ENCODE measurements at regions not wholly inside any gene's neighbourhood (a gene's known extent, or its start where the extent isn't known, plus 50 kb on each side); places are given as distances from the start of the nearest gene placed in this dataset.

- no peaks in the 10 kb centered on the region for H3K36me3 ChIP-seq
- peaks cover 0 to 4% (median 0%) of the 10 kb centered on the region in 3 donors for H3K4me1 ChIP-seq
- no peak overlapping the region for H3K27ac ChIP-seq
- intact Hi-C loops (cut with DNase I), result no loop called here
- whole genome bisulfite sequencing, 2 donors, result 52 to 60% methylated on average over 2 of the region's 2 CpGs
- H3K9me3 ChIP-seq, result no peaks in the 10 kb centered on the region
- no peak for DNase-seq
- no peak overlapping the region for H3K4me3 ChIP-seq
- no peak for TF ChIP-seq CTCF (IDR thresholded peaks at IDR 0.05)
- TF ChIP-seq POLR2A (IDR thresholded peaks at IDR 0.05), result no peak
- H3K27me3 ChIP-seq, result no peaks in the 10 kb centered on the region
Observed at GRCh38 chr9:108166519-108166918, 677.0 kb upstream of the KLF4 start.

GRCh38 chr9:108163321-108164005 is 673.9 kb upstream of the KLF4 start:
- TF ChIP-seq POLR2A (IDR thresholded peaks at IDR 0.05) (no peak), CTCF (IDR thresholded peaks at IDR 0.05) (no peak)
- Histone ChIP-seq H3K36me3 (no peaks in the 10 kb centered on the region), H3K27me3 (no peaks in the 10 kb centered on the region), H3K4me3 (no peak overlapping the region), H3K27ac (no peak overlapping the region), H3K9me3 (no peaks in the 10 kb centered on the region), H3K4me1 (peaks cover 0 to 10% (median 0%) of the 10 kb centered on the region in 3 donors)
- 84 to 87% methylated on average over 6 of the region's 6 CpGs for WGBS, 2 donors
- no peak for DNase-seq
- intact Hi-C loops (cut with DNase I), result no loop called here

GRCh38 chr9:108162664-108163063 is 673.1 kb upstream of the KLF4 start:
- Histone ChIP-seq H3K27ac (no peak overlapping the region), H3K36me3 (no peaks in the 10 kb centered on the region), H3K27me3 (no peaks in the 10 kb centered on the region), H3K4me3 (no peak overlapping the region), H3K9me3 (no peaks in the 10 kb centered on the region), H3K4me1 (peaks cover 0 to 10% (median 0%) of the 10 kb centered on the region in 3 donors)
- DNase-seq, result no peak
- intact Hi-C loops (cut with DNase I), result no loop called here
- 67 to 73% methylated on average over 1 of the region's 1 CpG for WGBS, 2 donors
- TF ChIP-seq CTCF (IDR thresholded peaks at IDR 0.05) (no peak), POLR2A (IDR thresholded peaks at IDR 0.05) (no peak)

- H3K36me3 ChIP-seq, result no peaks in the 10 kb centered on the region
- whole genome bisulfite sequencing, 2 donors, result 29 to 67% methylated on average over 1 of the region's 1 CpG
- TF ChIP-seq CTCF (IDR thresholded peaks at IDR 0.05), result no peak
- no peak for TF ChIP-seq POLR2A (IDR thresholded peaks at IDR 0.05)
- H3K27ac ChIP-seq, result no peak overlapping the region
- intact Hi-C loops (cut with DNase I), result no loop called here
- H3K4me1 ChIP-seq, result peaks cover 0 to 11% (median 0%) of the 10 kb centered on the region in 3 donors
- H3K4me3 ChIP-seq, result no peak overlapping the region
- no peak for DNase-seq
- no peaks in the 10 kb centered on the region for H3K9me3 ChIP-seq
- H3K27me3 ChIP-seq, result no peaks in the 10 kb centered on the region
Observed at GRCh38 chr9:108161503-108161902, 671.9 kb upstream of the KLF4 start.

GRCh38 chr9:108160706-108161355 is 671.3 kb upstream of the KLF4 start:
- no peak for DNase-seq
- TF ChIP-seq POLR2A (IDR thresholded peaks at IDR 0.05), result no peak
- TF ChIP-seq CTCF (IDR thresholded peaks at IDR 0.05), result no peak
- intact Hi-C loops (cut with DNase I), result no loop called here

More at GRCh38 chr9:108160706-108161355, 671.3 kb upstream of the KLF4 start:
- Histone ChIP-seq H3K27ac (no peak overlapping the region), H3K27me3 (no peaks in the 10 kb centered on the region), H3K36me3 (no peaks in the 10 kb centered on the region), H3K9me3 (no peaks in the 10 kb centered on the region), H3K4me1 (peaks cover 0 to 16% (median 3%) of the 10 kb centered on the region in 3 donors), H3K4me3 (no peak overlapping the region)
- whole genome bisulfite sequencing, 2 donors, result 63 to 71% methylated on average over 5 of the region's 5 CpGs
